ENCODE measurements at regions not wholly inside any gene's neighbourhood (a gene's known extent, or its start where the extent isn't known, plus 50 kb on each side); places are given as distances from the start of the nearest gene placed in this dataset.

- H3K4me3 ChIP-seq (ENCODE audit: low read length), result no peak overlapping the region
- H4K20me1 ChIP-seq (ENCODE audit: insufficient read depth), result no peaks in the 10 kb centered on the region
- H3K4me2 ChIP-seq (ENCODE audit: low read length), result no peak overlapping the region
- TF ChIP-seq SMC3 (conservative IDR thresholded peaks at IDR 0.05; ENCODE audit: poor library complexity), result no peak
- no peak for TF ChIP-seq REST (IDR thresholded peaks at IDR 0.05; ENCODE audit: borderline replicate concordance)
- no peak for TF ChIP-seq EZH2 (IDR thresholded peaks at IDR 0.05; ENCODE audit: borderline replicate concordance, insufficient read depth, low read length, poor library complexity, severe bottlenecking)
- TF ChIP-seq TAF1 (IDR thresholded peaks at IDR 0.05; ENCODE audit: low read depth), result no peak
- TF ChIP-seq EP300 (conservative IDR thresholded peaks at IDR 0.05; ENCODE audit: poor library complexity, severe bottlenecking), result no peak
- TF ChIP-seq RAD21 (conservative IDR thresholded peaks at IDR 0.05), result no peak
- no peak for TF ChIP-seq CTCF (IDR thresholded peaks at IDR 0.05; ENCODE audit: poor library complexity, severe bottlenecking)
- no peak for TF ChIP-seq POLR2AphosphoS5 (IDR thresholded peaks at IDR 0.05)
- TF ChIP-seq MXI1 (conservative IDR thresholded peaks at IDR 0.05; ENCODE audit: poor library complexity, severe bottlenecking), result no peak
- H3K9ac ChIP-seq (ENCODE audit: low read length), result no peak overlapping the region
- no peaks in the 10 kb centered on the region for H3F3A ChIP-seq (ENCODE audit: insufficient read depth, low read length, poor library complexity, severe bottlenecking)
- no peaks in the 10 kb centered on the region for H3K27me3 ChIP-seq (ENCODE audit: insufficient read depth, low read depth, low read length)
- H3K27ac ChIP-seq (ENCODE audit: low read length), result no peak overlapping the region
- H3K9me2 ChIP-seq (ENCODE audit: insufficient read depth, low read length), result no peaks in the 10 kb centered on the region
- no peak overlapping the region for H2AFZ ChIP-seq (ENCODE audit: low read depth, low read length)
- no peaks in the 10 kb centered on the region for H3K79me2 ChIP-seq (replicated peaks; ENCODE audit: insufficient read depth, low read length)
- no peaks in the 10 kb centered on the region for H3K9me3 ChIP-seq (ENCODE audit: low read length)
- H3K36me3 ChIP-seq (ENCODE audit: insufficient read depth, low read length), result no peaks in the 10 kb centered on the region
Measured at GRCh38 chr12:75721796-75722195, 210.4 kb upstream of the KRR1 start.

GRCh38 chr12:75720812-75721641, 209.6 kb upstream of the KRR1 start:
- TF ChIP-seq CTCF (IDR thresholded peaks at IDR 0.05; ENCODE audit: poor library complexity, severe bottlenecking) (no peak), EZH2 (IDR thresholded peaks at IDR 0.05; ENCODE audit: borderline replicate concordance, insufficient read depth, low read length, poor library complexity, severe bottlenecking) (no peak), POLR2AphosphoS5 (IDR thresholded peaks at IDR 0.05) (no peak), RAD21 (conservative IDR thresholded peaks at IDR 0.05) (no peak)
- no peaks in the 10 kb centered on the region for H3K27me3 ChIP-seq (ENCODE audit: insufficient read depth, low read depth, low read length)
- no peaks in the 10 kb centered on the region for H3K9me3 ChIP-seq (ENCODE audit: low read length)
- H3F3A ChIP-seq (ENCODE audit: insufficient read depth, low read length, poor library complexity, severe bottlenecking), result no peaks in the 10 kb centered on the region
- H2AFZ ChIP-seq (ENCODE audit: low read depth, low read length), result no peak overlapping the region
- no peak overlapping the region for H3K4me2 ChIP-seq (ENCODE audit: low read length)
- no peaks in the 10 kb centered on the region for H3K36me3 ChIP-seq (ENCODE audit: insufficient read depth, low read length)
- H3K27ac ChIP-seq (ENCODE audit: low read length), result no peak overlapping the region
- no peaks in the 10 kb centered on the region for H3K79me2 ChIP-seq (replicated peaks; ENCODE audit: insufficient read depth, low read length)
- no peaks in the 10 kb centered on the region for H3K9me2 ChIP-seq (ENCODE audit: insufficient read depth, low read length)
- H4K20me1 ChIP-seq (ENCODE audit: insufficient read depth), result no peaks in the 10 kb centered on the region
- no peak overlapping the region for H3K4me3 ChIP-seq (ENCODE audit: low read length)
- H3K9ac ChIP-seq (ENCODE audit: low read length), result no peak overlapping the region

All from neural cell (in vitro differentiated cells).